IPS-18c (cell line): ENCODE measurements at regions not wholly inside any gene's neighbourhood (a gene's known extent, or its start where the extent isn't known, plus 50 kb on each side); places are given as distances from the start of the nearest gene placed in this dataset.

Experiments used
- H3K4me3 ChIP-seq: 2 replicates; pipeline ENCODE4 v1.7.0; 2013; ENCODE audit warnings: low read depth, mild to moderate bottlenecking, low read length, moderate library complexity; ENCODE audit not compliant: insufficient read depth
- H3K9me3 ChIP-seq: one replicate; pipeline ENCODE4 v1.6.1; 2013; ENCODE audit warnings: mild to moderate bottlenecking, low read length, moderate library complexity; ENCODE audit not compliant: control insufficient read depth, insufficient read depth

DNA sequence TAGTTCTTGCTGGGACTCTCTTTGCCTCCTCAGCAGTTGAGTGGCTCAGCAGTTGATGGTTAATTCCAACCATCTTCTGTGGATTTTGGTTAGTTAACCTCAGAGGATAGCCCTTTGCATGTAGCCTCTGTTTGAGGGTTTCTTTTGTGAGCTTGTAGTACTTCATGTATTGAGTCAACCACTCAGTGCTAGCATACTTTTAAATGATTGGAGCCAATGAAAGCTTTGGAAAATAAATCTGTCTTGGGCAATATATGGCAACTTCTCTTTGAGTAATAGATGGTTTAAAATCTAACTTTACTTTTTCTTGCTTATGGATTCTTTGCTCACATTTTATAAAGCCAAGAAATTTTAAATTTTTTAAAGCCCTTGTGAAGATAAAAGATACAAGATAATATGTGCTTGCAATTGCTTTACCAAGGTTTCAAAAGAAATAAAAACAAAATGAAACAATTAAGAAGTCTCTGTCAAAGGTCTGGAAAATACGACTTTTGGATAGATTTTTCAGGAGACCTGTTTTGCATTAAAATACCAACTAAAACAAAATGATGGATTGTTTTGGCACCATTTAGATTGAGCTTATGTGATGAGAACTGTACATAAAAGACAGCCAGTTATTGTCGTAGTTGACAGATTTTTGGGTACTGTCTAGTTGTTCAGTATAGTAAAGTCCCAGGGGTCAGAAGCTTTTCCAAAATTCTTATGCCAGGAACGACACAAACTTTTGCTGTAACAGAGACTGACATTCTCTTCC is 181.9 kb downstream of the SPRY1 start:
- no peaks in the 10 kb centered on the region for H3K9me3 ChIP-seq

GRCh38 chr4:123579961-123580360 is 183.4 kb downstream of the SPRY1 start:
- Histone ChIP-seq H3K9me3 (no peaks in the 10 kb centered on the region), H3K4me3 (no peak overlapping the region)

More for the DNA sequence above, 181.9 kb downstream of the SPRY1 start:
- H3K4me3 ChIP-seq, result no peak overlapping the region

- Histone ChIP-seq H3K9me3 (no peaks in the 10 kb centered on the region), H3K4me3 (no peak overlapping the region)
These were observed 184.5 kb downstream of the SPRY1 start for GRCh38 chr4:123580981-123581664.

DNA sequence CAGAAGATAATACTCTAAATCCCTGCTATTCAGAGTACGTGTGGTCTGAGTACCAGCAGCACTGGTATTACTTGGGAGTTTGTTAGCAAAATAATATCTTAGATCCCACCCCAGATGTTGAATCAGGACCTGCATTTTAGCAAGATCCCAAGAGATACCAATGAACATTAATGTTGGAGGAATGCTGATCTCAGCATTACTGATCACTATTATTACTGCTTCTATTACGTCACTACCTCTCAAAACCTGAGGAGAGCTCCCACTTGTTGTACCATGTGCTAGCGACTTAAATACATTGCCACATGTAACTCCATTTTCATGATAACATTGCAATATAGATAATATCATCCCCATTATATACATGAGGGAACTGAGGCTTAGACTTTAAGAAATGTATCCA is 185.2 kb downstream of the SPRY1 start:
- H3K4me3 ChIP-seq, result no peak overlapping the region
- H3K9me3 ChIP-seq, result no peaks in the 10 kb centered on the region

DNA sequence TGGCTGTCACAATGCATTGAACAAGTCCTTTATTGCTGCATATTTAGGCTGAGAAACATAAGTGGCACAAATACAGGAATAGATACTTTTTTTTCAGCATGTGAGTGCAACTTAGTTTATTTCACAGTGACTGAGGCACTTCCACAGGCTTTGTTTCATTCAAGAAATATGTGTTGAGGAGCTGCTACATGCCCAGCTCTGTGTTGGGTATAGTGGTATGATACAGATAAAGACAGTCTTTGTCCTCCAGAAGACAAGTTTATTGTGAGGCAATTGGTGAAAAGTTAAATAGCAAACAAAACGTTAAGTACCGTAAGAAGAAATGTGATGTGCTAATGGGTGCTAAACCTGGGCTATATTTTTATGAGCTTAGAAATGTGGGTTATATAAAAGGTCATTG is 186.4 kb downstream of the SPRY1 start:
- Histone ChIP-seq H3K4me3 (no peak overlapping the region), H3K9me3 (no peaks in the 10 kb centered on the region)

- Histone ChIP-seq H3K9me3 (no peaks in the 10 kb centered on the region), H3K4me3 (no peak overlapping the region)
These were observed 188.5 kb downstream of the SPRY1 start for GRCh38 chr4:123585111-123585510.

DNA sequence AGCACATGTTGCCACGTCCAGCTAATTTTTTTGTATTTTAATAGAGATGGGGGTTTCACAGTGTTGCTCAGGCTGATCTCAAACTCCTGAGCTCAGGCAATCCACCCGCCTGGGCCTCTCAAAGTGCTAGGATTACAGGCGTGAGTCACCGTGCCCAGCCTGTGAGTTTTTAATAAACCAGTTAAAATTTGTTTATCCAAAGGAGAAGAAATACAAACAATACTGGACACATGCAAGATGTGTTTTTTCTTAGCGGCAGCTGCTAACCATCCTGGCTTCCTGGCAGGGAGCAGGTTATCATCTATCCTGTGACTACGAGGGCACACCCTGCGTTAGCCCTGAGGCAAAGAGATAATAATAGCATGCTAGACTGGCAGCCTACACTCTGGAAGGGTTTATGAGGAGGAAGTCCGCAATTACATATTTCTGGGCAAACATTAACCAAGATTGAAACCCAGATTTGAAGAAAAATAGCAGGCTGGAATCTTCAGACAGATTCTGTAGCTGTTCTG is 191.4 kb downstream of the SPRY1 start:
- Histone ChIP-seq H3K9me3 (no peaks in the 10 kb centered on the region), H3K4me3 (no peak overlapping the region)

DNA sequence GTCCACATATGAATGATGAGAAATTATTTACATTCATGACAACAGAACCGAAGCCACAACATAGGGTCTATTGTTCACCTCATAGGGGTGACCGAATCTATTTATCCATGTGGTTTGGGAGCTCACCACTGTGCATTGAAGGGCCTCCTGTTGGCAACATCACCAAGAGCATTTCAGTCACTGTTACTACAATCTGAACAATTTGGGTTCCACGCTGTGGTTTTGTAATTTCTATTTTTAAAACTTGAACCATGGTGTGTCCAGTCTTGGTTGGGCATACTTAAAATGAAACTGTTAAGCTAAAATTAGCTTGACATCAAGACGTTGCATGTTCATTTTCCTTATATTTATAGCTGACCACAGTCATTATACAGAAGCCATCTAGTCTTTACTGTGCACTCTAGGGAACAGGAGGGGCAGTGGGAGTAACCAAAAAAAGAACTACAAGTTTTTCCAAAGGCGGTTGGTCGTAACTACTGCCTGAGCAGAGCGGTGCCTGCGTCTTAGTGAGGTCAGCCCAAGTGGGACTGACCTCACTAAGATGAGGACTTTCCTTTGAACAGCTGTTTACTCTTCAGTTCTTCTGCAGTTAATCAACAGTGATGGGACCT is 192.1 kb downstream of the SPRY1 start:
- Histone ChIP-seq H3K9me3 (no peaks in the 10 kb centered on the region), H3K4me3 (no peak overlapping the region)

GRCh38 chr4:123589301-123589700 is 192.7 kb downstream of the SPRY1 start:
- Histone ChIP-seq H3K9me3 (no peaks in the 10 kb centered on the region), H3K4me3 (no peak overlapping the region)

DNA sequence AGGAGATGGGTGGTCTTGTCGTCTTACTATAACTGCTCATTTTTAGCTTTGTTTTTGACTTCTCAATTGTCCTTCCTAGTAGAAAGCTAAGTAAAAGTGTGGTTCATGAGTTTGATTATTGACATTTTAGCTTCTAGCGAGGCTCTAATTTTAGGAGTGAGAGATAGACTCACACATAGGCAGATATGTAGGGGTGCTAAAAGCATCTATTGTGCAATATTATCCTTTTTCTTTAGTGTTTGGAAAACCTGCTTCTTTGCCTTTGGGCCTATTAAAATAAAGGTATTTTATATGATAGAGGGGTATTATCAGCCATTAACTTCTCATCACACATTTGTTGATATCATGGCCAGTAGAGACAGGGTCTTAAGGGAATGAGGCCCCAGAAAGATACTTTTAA is 195.3 kb downstream of the SPRY1 start:
- no peak overlapping the region for H3K4me3 ChIP-seq
- H3K9me3 ChIP-seq, result no peaks in the 10 kb centered on the region

GRCh38 chr4:123593655-123594054 is 197.1 kb downstream of the SPRY1 start:
- no peak overlapping the region for H3K4me3 ChIP-seq
- no peaks in the 10 kb centered on the region for H3K9me3 ChIP-seq

DNA sequence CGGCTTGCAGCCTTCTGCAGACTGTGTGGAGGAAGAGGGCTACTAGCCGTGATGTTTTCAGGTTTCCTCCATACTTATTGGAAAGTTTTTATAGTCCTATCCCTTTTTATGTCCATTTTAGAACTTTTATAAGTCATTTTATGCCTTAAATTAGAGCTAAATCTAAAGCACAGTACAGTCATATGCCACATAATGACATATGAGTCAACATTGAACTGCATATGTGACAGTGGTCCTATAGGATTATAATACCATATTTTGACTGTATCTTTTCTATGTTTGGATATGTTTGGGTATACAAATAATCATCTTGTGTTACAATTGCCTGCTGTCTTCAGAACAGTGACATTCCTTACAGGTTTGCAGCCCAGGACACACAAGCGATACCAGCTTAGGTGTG is 200.2 kb downstream of the SPRY1 start:
- H3K9me3 ChIP-seq, result no peaks in the 10 kb centered on the region
- H3K4me3 ChIP-seq, result no peak overlapping the region

GRCh38 chr4:123597586-123597985 is 201.0 kb downstream of the SPRY1 start:
- Histone ChIP-seq H3K9me3 (no peaks in the 10 kb centered on the region), H3K4me3 (no peak overlapping the region)

DNA sequence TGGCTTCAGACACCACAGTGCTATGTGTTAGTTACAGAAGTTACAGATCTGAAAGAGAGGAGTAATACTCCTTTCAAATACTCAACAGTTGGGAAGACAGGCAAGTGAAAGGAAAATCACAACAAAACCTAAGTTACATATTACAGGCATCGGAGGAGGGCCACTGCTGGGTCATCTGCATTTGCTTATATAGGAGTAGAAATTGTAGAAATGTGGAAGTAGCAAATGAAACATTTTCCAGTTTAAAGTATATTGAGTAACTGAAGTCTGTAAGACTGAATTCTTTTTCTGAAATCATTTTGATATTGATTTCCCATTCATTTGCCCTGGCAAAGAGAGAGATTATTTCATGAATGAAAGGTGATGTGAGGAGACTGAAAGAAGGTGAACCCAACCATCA is 201.7 kb downstream of the SPRY1 start:
- no peaks in the 10 kb centered on the region for H3K9me3 ChIP-seq
- H3K4me3 ChIP-seq, result no peak overlapping the region

DNA sequence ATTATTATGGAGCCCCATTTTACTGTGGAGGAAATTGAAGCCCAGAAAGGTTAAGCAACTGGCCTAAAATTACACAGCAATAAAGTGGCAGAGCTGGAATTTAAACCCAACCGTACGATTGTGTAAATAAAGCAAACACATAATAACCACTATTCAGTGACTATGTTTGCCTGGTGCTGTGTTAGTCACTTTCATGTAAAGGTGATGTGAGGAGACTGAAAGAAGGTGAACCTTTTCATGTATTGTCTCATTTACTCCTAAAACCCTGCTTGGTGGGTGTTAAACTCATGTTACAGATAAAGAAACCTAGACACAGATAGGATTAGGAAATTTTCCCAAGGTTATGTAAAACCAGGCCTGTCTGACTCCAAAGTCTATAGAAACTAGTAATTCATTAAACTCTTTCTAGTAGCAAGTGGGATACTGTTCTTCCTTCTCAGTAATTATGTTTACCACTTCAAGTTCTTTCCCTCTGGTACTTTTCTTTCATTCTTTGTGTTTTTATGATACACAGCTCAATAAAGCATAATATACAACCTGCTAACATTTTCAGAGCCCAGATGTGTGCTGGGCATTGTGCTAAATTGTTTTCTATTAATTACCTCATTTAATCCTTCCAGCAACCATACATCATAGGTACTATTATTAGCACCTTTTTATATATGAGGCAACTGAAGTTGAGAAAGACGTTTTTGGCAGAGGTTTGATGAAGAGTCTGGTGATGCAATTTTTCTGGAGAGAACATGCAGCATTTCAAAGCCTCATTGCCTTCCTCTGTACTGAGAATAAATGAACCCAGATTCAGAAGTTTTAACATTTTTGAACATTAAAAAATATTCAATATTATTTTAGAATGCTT is 202.7 kb downstream of the SPRY1 start:
- H3K4me3 ChIP-seq, result no peak overlapping the region
- no peaks in the 10 kb centered on the region for H3K9me3 ChIP-seq

DNA sequence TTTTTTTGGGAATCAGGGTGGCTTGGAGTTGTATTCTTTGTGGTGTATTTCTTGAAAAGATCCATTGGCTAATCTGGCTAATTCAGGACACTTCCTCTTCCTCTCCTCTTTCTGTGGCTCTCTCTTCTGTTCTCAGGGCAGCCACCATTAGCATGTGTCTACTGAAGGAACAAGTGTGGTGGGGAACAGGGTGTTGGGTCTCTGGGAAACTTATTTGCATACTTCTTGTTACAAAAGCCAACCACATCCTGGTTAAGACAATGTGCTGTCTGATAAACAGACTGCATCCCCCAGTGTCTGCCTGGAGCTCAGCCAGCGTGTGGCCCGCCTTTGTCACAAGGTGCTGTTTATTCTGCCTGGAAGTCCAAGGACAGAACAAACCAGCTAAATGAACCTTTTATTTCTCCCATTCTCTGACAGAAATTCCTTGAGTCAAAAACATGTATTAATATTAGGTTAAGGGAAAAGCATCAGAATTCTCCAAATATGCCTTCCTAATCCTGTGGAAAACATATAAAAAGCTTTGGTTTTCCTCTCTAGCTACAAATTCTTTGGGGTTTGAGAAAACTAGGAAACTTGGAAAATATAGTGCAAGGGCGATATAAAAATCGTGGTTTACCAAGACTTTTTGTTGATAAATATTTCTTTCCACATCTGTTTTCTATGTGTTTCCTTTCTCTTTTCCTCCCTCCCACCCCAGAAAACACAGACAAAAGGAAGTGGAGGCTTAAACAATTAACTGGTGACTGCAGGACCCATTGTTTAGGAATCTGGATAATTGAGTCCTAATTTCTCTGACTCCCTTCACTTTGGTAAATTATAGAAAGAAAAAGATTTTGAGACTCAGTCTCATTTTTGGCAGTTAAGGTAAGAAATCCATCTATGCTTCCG is 203.6 kb downstream of the SPRY1 start:
- no peaks in the 10 kb centered on the region for H3K9me3 ChIP-seq
- H3K4me3 ChIP-seq, result no peak overlapping the region
